Cardiac fibroblast (primary cell): ENCODE measurements at regions not wholly inside any gene's neighbourhood (a gene's known extent, or its start where the extent isn't known, plus 50 kb on each side); places are given as distances from the start of the nearest gene placed in this dataset.

Experiments
- DNase-seq, 2 donors: peaks; one replicate each; pipeline versions ENCODE4 v3.0.0 to v3.0.0-alpha.2; 2010; ENCODE audit warnings: low read depth in 2 of 2
- H3K4me3 ChIP-seq, 2 donors: replicated peaks in 1 of 2; 1 replicate in 1 of 2; 2 replicates in 1 of 2; pipeline ENCODE4 v1.5.1; 2011; ENCODE audit warnings: low read depth in 2 of 2, low read length in 2 of 2, mild to moderate bottlenecking in 2 of 2, moderate library complexity in 1 of 2
- TF ChIP-seq, protein P1 (sequence below): IDR thresholded peaks from one replicate; pipeline ENCODE4 v1.5.1; 2011; ENCODE audit warnings: low read depth, mild to moderate bottlenecking, low read length, inconsistent platforms

- no peak for DNase-seq
- H3K4me3 ChIP-seq = no peak overlapping the region
- TF ChIP-seq, protein P1, sequence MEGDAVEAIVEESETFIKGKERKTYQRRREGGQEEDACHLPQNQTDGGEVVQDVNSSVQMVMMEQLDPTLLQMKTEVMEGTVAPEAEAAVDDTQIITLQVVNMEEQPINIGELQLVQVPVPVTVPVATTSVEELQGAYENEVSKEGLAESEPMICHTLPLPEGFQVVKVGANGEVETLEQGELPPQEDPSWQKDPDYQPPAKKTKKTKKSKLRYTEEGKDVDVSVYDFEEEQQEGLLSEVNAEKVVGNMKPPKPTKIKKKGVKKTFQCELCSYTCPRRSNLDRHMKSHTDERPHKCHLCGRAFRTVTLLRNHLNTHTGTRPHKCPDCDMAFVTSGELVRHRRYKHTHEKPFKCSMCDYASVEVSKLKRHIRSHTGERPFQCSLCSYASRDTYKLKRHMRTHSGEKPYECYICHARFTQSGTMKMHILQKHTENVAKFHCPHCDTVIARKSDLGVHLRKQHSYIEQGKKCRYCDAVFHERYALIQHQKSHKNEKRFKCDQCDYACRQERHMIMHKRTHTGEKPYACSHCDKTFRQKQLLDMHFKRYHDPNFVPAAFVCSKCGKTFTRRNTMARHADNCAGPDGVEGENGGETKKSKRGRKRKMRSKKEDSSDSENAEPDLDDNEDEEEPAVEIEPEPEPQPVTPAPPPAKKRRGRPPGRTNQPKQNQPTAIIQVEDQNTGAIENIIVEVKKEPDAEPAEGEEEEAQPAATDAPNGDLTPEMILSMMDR = no peak
Measured at GRCh38 chr11:116509551-116509950, 263.2 kb downstream of the BUD13 start.

GRCh38 chr11:116507849-116508695 lies 264.7 kb downstream of the BUD13 start:
- no peak for DNase-seq
- H3K4me3 ChIP-seq = no peak overlapping the region
- TF ChIP-seq, protein P1 = no peak

GRCh38 chr11:116507016-116507415 lies 265.8 kb downstream of the BUD13 start:
- no peak overlapping the region for H3K4me3 ChIP-seq
- DNase-seq = no peak
- TF ChIP-seq, protein P1 = no peak

DNA sequence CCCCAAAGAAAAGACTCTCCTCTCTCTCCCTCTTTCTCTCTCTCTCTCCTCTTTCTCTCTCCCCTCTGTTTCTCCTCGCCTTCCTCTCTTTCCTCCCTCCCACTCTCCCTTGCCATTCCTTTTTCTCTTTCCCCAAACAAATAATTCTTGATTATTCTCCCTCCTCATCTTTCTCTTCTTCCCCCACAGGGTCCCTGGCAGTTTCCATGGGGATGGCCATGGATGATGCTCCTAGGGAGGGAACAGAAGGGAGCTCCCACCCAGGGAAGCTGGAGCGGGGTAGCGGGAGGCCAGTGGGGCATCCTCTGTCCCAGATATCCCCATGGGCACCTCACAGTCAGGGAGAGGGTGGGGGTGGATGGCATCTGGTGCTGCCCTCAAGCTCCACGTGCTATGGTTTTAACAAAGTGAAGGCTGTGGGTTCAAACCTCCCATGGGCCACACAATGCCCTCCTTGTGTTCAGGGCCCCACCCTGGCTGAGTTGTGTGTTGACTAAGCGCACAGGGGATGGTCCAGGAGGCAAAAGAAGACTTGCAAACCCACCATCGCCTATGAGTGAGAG lies 266.4 kb downstream of the BUD13 start:
- TF ChIP-seq, protein P1 = no peak

DNA sequence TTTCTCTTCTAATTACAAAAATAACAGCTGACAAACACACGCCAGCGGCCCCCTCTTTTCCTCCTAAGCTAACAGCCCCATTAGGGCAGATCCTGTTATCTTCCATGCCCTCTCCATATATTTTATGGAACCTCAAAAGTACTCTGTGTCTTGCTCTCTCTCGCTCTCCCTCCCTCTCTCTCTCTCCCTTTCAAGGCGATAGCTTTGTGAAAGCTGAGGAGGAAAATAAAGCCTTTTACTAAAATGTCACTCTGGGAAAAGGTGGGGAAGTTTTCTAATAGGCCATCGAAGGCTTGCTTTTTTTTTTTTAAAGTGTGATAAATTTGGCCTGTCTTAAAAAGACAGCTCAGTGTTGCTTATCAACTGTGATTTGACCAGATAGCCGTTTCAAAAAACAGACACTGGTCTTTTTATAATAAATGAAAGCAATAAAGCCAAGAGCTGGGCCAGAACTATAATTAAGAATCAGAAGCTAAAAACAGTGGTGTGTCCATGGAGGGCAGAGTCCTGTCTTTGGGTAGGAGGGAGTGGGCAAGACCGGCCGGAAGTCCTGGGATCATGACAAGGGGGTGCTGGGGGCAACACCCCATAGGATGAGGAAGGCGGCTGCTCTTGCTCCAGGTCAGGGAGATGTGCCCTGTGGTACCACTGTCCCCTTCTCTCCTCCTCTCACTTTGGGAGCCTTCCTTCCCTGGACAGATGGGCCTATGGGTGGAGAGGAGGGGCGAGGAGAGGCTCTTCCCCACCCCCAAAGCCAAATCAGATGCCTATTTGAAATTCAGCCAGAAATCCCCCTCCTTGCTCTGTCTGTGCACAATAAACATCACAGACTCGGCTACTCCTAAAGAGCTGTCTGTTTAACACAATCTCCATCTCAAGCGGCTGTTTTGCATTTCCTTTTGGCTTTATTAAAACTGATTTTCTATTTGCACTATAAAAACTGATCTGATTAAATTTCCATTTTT lies 267.2 kb downstream of the BUD13 start:
- no peak for DNase-seq
- TF ChIP-seq, protein P1 = no peak
- no peak overlapping the region for H3K4me3 ChIP-seq

More for the DNA sequence above, 266.4 kb downstream of the BUD13 start:
- H3K4me3 ChIP-seq = no peak overlapping the region
- DNase-seq = no peak

GRCh38 chr11:116504541-116505297 lies 268.1 kb downstream of the BUD13 start:
- TF ChIP-seq, protein P1 = no peak
- no peak for DNase-seq

More at GRCh38 chr11:116504541-116505297, 268.1 kb downstream of the BUD13 start:
- no peak overlapping the region for H3K4me3 ChIP-seq
